Ascending aorta (tissue), 2 donors: ENCODE measurements at regions not wholly inside any gene's neighbourhood (a gene's known extent, or its start where the extent isn't known, plus 50 kb on each side); places are given as distances from the start of the nearest gene placed in this dataset.

Experiments used
- DNase-seq, 2 donors: peaks; one replicate each; pipeline ENCODE4 v3.0.0-alpha.2; 2019; ENCODE audit warnings: low spot score in 2 of 2
- H3K27ac ChIP-seq, 2 donors: fragments of 200-600 bp; sonication (generic); one replicate each; pipeline ENCODE4 v1.5.1; 2016 to 2017; ENCODE audit warnings: mild to moderate bottlenecking in 1 of 2
- H3K27me3 ChIP-seq: fragments of 200-600 bp; sonication (generic); one replicate; pipeline ENCODE4 v1.5.1; 2017
- H3K36me3 ChIP-seq, 2 donors: fragments of 200-600 bp; sonication (generic); one replicate each; pipeline ENCODE4 v1.5.1; 2016
- H3K4me1 ChIP-seq, 2 donors: fragments of 200-600 bp; sonication (generic); one replicate each; pipeline ENCODE4 v1.5.1; 2016 to 2017; ENCODE audit warnings: mild to moderate bottlenecking in 1 of 2
- H3K4me3 ChIP-seq, 2 donors: fragments of 200-600 bp; sonication (generic); one replicate each; pipeline ENCODE4 v1.5.1; 2016 to 2017; ENCODE audit warnings: mild to moderate bottlenecking in 1 of 2
- H3K9me3 ChIP-seq, 2 donors: fragments of 200-600 bp; sonication (generic); one replicate each; pipeline ENCODE4 v1.5.1; 2016
- CTCF ChIP-seq, 3 experiments: fragments of 200-600 bp in 2 of 3; fragments of 450-650 bp in 1 of 3; sonication (generic) in 2 of 3; IDR thresholded peaks; one replicate each; pipeline ENCODE4 v1.5.1; 2016 to 2019; ENCODE audit warnings: antibody characterized with exemption in 3 of 3, mild to moderate bottlenecking in 1 of 3, moderate library complexity in 1 of 3
- intact Hi-C: fragments of 100-400 bp; cut with DNase I; formaldehyde crosslinking; loops from one replicate; pipeline ENCODE4 v1.15.1; 2023

DNA sequence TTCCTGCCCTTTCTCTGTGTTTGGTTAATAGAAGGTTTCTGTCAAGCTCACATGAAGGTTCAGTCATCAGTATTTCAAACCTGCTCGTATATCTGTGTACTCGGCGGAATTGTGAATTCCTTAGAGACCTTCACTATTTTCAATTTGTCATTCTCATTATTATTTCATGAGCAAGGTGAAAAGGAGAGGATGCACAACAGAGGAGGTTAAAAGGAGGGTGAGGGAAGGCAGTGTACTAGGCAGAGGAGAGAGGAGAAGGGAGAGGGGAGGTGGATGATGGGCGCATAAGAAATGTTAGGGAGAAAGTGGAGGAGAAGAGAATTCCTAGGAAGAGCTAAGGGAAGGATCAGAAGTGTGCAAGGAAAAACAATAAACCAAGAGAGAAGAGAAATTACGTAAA, 185.0 kb upstream of the COBL start:
- H3K27ac ChIP-seq: no peak overlapping the region
- no peak overlapping the region for H3K4me3 ChIP-seq
- no peaks in the 10 kb centered on the region for H3K9me3 ChIP-seq
- no peaks in the 10 kb centered on the region for H3K36me3 ChIP-seq
- TF ChIP-seq CTCF (IDR thresholded peaks at IDR 0.05): no peak
- intact Hi-C loops: no loop called here
- H3K4me1 ChIP-seq: no peaks in the 10 kb centered on the region
- H3K27me3 ChIP-seq: no peaks in the 10 kb centered on the region
- no peak for DNase-seq

- Histone ChIP-seq H3K27me3 (no peaks in the 10 kb centered on the region), H3K36me3 (no peaks in the 10 kb centered on the region), H3K27ac (no peak overlapping the region), H3K4me3 (no peak overlapping the region), H3K4me1 (no peaks in the 10 kb centered on the region), H3K9me3 (no peaks in the 10 kb centered on the region)
- no peak for DNase-seq
- no peak for TF ChIP-seq CTCF (IDR thresholded peaks at IDR 0.05)
- intact Hi-C loops: no loop called here
These were observed 166.4 kb upstream of the COBL start for GRCh38 chr7:51482976-51483375.

DNA sequence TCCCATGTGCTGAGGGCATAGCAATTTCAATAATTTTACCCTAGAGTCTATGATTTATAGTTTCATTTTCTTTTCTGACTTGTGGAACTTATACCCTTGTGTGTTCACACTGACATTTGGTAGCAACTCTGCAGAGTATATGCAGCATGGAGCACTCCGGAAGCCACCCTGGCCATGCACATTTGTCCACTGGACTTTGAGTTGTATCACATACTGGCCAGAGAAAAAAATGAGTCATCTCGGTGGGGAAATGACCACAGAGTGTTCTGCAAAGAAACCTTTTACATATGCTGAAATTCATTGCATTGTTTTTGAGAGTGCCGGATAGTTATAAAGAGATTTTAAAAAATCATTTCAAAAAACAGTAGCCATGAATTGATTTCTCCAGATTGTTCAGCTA, 164.8 kb upstream of the COBL start:
- no peak for TF ChIP-seq CTCF (IDR thresholded peaks at IDR 0.05)
- intact Hi-C loops: no loop called here

GRCh38 chr7:51477819-51478218, 161.2 kb upstream of the COBL start:
- intact Hi-C loops: no loop called here
- no peaks in the 10 kb centered on the region for H3K27me3 ChIP-seq
- no peaks in the 10 kb centered on the region for H3K4me1 ChIP-seq
- H3K4me3 ChIP-seq: no peak overlapping the region
- no peaks in the 10 kb centered on the region for H3K9me3 ChIP-seq
- no peak for DNase-seq
- H3K27ac ChIP-seq: no peak overlapping the region
- no peak for TF ChIP-seq CTCF (IDR thresholded peaks at IDR 0.05)
- no peaks in the 10 kb centered on the region for H3K36me3 ChIP-seq

More for the DNA sequence above, 164.8 kb upstream of the COBL start:
- no peak overlapping the region for H3K27ac ChIP-seq
- no peaks in the 10 kb centered on the region for H3K4me1 ChIP-seq
- H3K9me3 ChIP-seq: no peaks in the 10 kb centered on the region
- H3K4me3 ChIP-seq: no peak overlapping the region
- no peaks in the 10 kb centered on the region for H3K36me3 ChIP-seq
- no peaks in the 10 kb centered on the region for H3K27me3 ChIP-seq
- DNase-seq: no peak

- no peak for DNase-seq
- no peak for TF ChIP-seq CTCF (IDR thresholded peaks at IDR 0.05)
- Histone ChIP-seq H3K4me3 (no peak overlapping the region), H3K27me3 (no peaks in the 10 kb centered on the region), H3K9me3 (no peaks in the 10 kb centered on the region), H3K4me1 (no peaks in the 10 kb centered on the region), H3K36me3 (no peaks in the 10 kb centered on the region), H3K27ac (no peak overlapping the region)
- intact Hi-C loops: no loop called here
These were observed 160.7 kb upstream of the COBL start for GRCh38 chr7:51477323-51477722.

GRCh38 chr7:51476026-51476425, 159.4 kb upstream of the COBL start:
- no peak overlapping the region for H3K27ac ChIP-seq
- no peaks in the 10 kb centered on the region for H3K9me3 ChIP-seq
- no peak for TF ChIP-seq CTCF (IDR thresholded peaks at IDR 0.05)
- DNase-seq: no peak
- no peaks in the 10 kb centered on the region for H3K27me3 ChIP-seq
- H3K4me3 ChIP-seq: no peak overlapping the region
- H3K36me3 ChIP-seq: no peaks in the 10 kb centered on the region
- intact Hi-C loops: no loop called here
- no peaks in the 10 kb centered on the region for H3K4me1 ChIP-seq
